Prostate gland (tissue), 2 donors: ENCODE measurements at regions not wholly inside any gene's neighbourhood (a gene's known extent, or its start where the extent isn't known, plus 50 kb on each side); places are given as distances from the start of the nearest gene placed in this dataset.
"Not testable (repeated sequence)": the region's sequence is repeated elsewhere in the genome, so short reads cannot be mapped to it uniquely, and the experiment has no call there.

ENCODE experiments used
- CTCF ChIP-seq, 4 experiments: fragments of 200-600 bp in 2 of 4; fragments of 450-650 bp in 2 of 4; sonication (generic) in 2 of 4; IDR thresholded peaks; 1 replicate in 3 of 4; 2 replicates in 1 of 4; pipeline ENCODE4 v1.5.1; 2016 to 2019; ENCODE audit warnings: antibody characterized with exemption in 4 of 4, mild to moderate bottlenecking in 2 of 4, moderate library complexity in 2 of 4
- POLR2A ChIP-seq: fragments of 450-650 bp; IDR thresholded peaks from one replicate; pipeline ENCODE4 v1.6.1; 2016; ENCODE audit warnings: antibody characterized with exemption, mild to moderate bottlenecking
- POLR2AphosphoS5 ChIP-seq: sonication (generic); formaldehyde crosslinking; IDR thresholded peaks from one replicate; pipeline ENCODE4 v1.6.1; 2017; ENCODE audit warnings: antibody characterized with exemption

- TF ChIP-seq CTCF (IDR thresholded peaks at IDR 0.05); POLR2AphosphoS5; POLR2A: not testable (repeated sequence)
Observed at GRCh38 chr20:29516847-29517246, 1740.6 kb upstream of the DEFB115 start.
